HCEC 1CT (cell line): ENCODE measurements at regions not wholly inside any gene's neighbourhood (a gene's known extent, or its start where the extent isn't known, plus 50 kb on each side); places are given as distances from the start of the nearest gene placed in this dataset.
A peak's percentile ranks its signal among the peaks of the same experiment; 100 is the strongest.

Source experiments
- DNase-seq: peaks from one replicate; pipeline ENCODE4 v3.0.0-alpha.2; 2017

DNA sequence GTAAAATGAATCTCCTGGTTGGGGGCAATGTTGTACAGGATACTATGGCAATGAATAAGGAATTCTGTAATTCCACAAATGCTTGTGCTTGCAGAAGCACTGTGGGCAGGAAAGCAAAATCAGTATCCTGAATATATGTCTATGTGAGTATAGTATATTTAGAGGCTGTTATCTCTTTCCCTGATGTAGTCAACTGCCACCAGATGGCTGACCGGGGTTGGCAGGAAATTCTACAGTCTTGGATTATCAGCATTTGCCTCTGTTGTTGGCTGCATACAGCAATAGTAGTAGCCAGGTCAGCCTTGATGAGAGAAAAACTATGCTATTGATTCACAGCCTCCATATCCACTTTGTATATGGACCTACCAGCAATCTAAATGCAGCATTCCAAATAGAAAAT lies 425.1 kb upstream of the JAG1 start:
- no peak for DNase-seq

DNA sequence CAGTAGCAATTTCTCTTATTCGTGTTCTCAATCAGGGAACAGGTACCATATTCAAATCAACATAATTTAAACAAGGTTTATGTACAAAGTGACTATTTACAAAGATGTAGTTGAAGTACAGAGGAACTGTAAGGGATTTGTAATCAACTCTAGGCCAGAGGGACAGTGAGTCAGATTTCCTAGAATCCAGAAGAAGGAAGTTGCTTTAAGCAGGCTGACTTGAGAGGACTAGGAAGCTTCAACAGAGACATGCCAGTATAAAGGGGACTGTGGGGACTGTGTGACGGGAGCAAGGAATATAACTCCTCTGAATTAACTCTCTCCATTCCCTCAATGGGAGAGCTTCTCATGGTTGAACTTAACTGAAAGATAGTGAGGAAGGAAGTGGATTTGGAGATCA lies 427.4 kb upstream of the JAG1 start:
- no peak for DNase-seq

DNA sequence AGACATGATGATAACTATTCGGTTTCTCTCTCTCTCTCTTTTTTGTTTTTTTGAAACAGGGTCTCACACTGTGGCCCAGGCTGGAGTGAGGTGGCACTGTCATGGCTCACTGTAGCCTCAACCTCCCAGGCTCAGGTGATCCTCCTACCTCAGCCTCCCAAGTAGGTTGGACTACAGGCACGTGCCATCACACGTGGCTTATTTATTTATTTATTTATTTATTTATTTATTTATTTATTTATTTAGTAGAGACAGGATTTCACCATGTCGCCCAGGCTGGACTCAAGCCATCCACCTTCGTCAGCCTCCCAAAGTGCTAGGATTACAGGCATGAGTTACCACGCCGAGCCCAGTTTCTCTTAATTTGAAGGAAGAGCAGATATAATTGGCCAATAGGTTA lies 427.9 kb upstream of the JAG1 start:
- DNase-seq, result no peak

DNA sequence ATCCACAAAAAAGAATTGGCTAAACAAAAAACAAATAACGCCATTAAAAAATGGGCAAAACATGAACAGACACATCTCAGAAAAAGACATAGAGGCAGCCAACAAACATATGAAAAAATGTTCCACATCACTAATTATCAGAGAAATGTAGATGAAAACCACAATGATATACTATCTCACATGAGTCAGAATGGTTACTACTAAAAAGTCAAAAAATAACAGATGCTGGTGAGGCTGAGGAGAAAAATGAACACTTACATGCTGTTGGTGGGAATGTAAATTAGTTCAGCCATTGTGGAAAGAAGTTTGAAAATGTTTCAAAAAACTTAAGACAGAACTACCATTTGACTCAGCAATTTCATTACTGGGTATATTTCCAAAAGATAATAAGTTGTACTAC lies 430.1 kb upstream of the JAG1 start:
- DNase-seq, result no peak

DNA sequence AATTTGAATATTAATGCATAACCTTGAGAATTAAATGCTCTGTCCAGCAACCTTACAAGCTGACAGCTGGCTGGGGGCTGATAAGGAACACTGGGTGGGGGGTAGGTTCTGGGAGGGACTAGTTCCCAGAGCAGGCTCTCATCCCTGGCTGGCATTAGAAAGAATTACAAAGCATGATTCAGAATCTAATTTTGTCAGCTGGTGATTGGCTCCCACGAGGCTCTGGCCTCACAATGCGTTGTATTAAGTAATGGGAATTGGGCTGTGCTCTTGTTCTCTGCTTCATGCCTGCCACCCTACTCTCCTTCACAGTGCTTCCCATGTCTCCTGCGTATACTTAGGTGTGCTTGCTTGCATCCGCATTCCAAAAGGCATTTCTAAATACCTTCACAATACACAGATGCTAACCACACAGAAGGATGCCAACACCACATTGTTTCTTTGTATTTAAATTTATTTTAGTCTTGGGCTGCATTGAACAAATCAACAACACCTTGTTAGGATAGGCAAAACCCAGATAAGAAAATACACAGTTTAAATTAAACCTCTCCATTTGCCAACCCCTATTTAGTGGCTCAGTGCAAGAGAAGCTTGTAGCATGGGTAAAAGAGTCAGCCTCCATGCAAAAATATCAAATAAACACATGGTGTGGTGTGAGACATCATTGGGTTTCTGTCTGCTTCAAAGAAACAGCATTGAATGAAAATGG lies 434.5 kb upstream of the JAG1 start:
- DNase-seq, result no peak

DNA sequence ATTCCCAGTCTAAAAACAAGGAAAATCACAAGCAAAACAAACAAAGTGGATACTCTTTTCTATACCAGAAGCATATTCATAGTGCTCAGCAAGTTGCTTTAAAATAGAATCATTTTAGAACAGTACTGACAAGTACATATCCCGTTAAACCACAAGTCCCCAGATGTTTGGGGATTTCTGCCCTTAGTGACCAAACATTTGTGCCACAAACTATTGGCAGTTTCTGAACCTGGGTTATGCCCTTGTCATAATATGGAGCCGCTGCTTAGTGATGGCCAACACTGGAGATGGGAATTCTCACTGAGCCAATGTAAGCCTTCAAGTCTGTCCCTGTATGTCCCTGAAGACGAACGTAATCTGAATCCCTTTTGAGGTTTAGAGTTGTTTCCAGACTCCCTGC lies 436.7 kb upstream of the JAG1 start:
- DNase-seq, result no peak

DNA sequence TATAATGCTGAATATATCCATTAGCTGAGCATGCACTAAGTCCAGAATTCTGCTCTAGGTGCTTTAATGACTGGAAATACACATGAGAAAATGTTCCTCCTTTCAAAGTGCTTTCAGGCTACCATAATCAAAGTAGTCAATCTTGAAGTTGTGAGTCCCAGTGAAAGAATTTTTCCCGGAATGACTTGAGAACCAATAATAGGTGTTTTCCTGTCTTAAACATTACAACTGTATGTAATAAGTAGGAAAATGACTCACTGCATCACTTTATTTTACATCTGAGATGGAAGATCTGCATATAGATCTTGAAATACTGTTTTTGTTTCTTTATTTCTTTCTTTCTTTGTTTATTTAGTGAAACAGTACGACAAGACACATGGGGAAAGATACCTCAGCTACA lies 437.4 kb upstream of the JAG1 start:
- no peak for DNase-seq

DNA sequence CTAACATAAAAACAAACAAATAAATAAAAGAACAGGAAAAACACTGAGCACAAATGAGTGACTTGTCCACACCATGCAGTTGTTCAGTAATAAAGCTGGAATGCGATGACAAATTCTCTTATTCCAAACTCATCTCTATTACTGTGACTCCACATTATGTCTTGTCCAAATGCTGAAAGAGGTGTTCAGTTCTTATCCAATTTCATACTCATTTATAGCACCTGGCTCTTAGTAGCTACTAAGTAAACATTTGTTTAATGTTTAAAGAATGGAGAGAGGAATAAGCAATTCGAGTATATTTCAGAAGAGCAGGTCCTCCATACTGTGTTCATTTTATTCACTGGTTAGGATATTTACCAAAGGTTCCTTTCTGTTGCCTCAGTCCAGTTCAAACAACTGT lies 439.0 kb upstream of the JAG1 start:
- no peak for DNase-seq

DNA sequence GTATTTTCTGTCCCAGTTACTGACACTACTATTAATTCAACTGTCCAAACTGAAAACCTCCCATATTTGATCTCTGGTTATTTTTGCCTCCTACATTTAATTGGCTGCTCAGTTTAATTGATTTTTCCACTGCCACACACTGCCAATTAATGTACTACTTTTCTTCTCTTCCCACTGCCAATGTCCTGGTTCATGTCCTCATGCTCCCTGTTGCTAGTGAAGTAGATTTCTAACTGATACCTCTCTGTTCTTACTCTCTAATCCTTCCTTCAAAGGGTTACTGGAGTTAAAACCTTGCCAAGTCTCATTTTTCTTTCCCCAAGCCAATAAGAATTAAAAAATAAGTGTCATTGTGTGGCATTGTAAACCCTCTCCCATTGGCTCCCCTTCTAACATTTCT lies 440.6 kb upstream of the JAG1 start:
- DNase-seq, result no peak

DNA sequence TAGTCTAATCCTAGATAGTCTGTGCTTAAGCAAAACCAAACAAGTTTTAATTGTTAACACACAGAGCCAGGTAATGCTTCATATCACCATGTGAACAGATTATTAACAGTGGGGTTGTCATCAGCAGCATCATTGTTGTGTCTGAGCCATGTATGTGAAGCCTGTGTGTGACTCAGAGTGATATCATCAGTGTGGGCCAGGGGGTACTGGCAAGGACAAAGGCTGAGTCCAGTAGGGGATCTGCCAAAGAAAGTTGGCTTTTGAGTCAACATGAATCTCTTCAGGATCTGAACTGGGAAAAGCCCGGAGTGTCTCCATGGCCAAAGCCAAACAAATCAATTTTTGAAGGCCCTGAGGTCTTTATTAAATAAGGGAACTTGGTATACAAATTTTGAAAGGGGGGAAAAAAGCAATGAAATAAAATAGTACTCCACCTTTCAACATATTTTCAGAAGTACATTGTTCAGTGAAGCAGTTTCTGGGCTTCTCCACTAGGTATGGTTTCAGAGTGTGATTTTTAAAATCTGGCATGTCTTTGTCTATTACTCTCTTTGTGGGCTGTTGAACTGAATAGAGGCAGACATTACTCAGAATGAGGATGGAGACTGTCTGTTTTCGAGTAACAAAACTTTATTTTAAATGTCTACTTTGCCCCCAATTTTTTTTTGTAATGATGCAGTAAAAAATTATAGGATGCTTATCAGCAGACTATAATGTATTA lies 444.2 kb upstream of the JAG1 start:
- peak; percentile 10 for DNase-seq

DNA sequence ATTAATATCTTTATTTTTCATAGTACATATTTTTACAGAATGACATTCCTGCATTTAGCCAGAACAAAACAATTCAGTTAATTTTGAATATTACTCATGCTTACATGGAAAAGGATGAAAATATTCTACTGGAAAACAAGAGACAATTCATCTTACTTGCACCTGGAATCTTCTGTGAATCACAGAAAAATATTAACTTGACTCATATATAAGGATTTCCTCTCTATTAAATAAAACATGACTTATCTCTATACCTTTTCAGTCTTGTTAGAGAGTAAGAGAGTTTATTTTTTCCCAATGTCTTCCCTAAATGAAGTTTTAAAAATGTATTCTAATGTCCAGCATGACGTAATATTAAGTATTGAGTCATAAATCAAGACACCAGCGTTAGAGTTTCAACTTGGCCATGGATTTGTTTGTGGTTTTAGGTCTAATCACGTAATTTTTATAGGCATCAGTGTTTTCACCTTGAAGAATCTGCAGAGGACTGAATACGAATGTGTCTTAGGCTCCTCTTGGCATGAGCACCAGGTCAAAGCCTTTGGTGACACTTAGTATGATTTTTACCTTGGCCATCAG lies 445.1 kb upstream of the JAG1 start:
- no peak for DNase-seq

DNA sequence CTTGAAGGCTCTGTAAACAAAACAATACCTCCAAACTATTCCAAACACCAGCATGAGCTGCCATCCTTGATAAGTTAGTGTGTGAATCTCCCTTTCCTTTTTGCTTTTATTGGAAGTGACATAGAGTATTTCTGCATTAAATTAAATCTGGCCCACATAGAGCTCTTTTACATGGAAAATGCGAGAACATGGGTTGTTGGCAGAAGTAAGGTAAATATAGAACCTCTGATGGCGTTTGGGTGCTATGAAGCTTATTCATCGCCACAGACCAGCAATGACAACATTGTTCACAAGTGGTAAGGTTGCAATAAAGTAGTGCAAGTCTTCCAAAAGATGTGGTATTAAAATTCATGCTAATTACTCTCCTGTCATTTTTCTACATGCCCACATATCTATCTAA lies 445.8 kb upstream of the JAG1 start:
- DNase-seq, result no peak

DNA sequence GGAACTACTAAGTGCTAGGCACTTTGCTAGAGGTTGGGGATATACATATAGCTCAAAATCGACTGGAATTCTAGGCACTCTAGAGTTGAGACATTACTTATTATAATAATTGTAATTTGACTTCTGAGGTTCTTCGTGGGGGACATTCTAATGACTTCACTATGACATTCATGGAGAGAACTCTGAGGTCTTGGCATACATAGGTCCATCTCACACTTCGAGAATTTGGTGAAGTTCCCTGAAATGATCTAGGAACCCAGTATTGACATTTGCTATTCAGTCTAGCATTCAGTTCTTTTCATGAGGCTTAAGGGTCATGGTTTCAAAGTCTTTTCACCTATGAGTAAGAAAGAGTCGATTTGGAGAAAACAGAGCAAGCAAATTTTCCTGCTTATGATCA lies 446.6 kb upstream of the JAG1 start:
- DNase-seq, result no peak

DNA sequence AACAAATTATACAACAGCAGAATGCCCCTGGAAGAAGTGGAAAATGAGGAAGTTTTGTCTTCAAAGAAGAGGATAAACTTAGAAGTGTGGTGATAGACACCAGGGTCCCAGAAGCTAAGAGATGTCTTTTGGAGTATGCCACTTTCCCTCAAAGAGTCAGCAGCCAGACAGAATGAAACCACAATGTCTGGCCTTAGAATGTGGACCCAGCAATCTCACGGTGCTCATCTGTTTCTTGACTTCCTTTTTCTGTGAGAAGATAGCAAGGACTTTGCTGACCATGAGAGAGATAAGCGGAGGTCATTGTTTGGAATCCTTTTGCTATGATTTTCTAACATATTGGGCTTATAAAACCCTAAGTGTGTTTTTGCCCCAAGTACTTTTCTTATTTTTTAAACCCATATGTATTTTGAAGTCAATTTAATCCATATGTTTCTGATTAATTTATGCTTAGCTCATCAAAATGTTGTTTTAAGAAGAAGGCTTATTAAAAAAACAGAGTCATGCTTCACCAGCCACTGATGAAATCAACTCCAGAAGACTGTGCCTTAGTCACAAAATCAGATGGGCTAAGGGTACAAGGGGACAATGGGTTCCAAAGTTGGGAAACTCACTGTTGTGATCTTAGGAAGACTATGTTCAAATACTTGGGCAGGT lies 451.2 kb upstream of the JAG1 start:
- DNase-seq, result no peak

DNA sequence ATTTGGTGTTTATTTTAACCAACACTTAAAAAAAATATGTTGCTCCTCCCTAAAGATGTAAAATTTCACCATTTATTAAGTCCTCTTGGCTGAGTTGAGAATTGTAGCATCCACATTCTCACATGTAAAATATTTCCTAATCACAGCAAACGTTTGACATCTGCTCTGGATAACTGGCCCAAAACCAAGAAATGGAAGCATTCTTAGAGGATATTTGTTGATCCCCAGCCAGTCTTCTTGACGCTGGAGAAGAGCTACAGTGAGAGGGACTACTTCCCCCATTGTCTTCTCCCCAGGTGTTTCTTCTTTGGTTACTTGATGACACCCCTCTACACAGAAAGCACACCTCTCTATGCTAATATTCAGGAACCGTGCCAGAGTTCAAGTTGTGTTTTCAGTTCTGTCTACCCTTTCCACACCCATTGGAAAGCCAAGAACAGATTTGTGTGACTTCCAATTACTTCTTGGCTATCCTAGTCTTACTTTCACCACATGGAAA lies 454.5 kb upstream of the JAG1 start:
- DNase-seq, result no peak

DNA sequence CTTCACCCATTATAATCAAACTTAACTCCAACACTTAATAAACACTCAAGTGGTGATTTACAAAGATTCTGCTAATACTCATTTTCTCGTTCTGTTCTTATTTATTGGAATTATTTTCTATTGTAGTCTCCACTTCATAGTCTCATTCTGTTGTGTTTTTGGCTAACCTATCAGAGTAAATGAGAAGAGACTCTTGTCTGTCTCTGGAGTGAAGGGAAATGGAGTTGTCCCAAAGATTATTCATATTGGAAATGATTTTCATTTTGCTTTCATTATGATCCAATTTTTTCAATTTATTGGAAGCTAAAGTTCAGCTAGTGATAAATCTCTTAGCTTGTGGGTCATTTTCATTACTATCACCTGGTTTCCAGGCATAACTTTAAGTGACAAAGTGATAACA lies 454.9 kb upstream of the JAG1 start:
- no peak for DNase-seq

DNA sequence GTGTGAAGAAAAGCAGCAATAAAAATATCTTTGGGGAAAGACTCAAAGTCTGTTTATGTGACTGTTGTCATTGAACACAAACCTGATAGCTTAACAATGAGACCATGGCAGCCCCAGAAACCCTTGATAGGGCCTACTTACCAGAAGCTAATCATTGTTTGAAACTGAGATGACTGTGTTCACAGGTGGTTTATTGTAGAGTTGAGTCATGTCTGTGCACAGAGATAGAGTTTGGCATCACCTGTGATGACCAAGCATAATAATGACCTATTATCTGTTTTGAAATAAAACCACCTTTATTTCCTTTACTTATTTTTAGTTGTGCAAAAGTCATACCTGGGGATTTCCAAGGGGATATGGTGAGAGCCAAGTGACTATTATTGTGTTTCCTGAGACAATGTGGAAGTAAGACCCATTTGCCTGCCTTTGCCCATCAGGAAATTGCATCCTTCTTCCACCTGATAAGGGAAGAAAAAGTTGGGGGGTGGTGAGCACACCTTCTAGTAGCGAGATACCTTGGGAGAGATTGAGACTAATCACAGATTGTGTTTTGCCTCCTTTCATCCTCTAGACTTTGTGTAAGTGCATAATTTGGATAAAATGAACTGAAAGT lies 456.9 kb upstream of the JAG1 start:
- no peak for DNase-seq

DNA sequence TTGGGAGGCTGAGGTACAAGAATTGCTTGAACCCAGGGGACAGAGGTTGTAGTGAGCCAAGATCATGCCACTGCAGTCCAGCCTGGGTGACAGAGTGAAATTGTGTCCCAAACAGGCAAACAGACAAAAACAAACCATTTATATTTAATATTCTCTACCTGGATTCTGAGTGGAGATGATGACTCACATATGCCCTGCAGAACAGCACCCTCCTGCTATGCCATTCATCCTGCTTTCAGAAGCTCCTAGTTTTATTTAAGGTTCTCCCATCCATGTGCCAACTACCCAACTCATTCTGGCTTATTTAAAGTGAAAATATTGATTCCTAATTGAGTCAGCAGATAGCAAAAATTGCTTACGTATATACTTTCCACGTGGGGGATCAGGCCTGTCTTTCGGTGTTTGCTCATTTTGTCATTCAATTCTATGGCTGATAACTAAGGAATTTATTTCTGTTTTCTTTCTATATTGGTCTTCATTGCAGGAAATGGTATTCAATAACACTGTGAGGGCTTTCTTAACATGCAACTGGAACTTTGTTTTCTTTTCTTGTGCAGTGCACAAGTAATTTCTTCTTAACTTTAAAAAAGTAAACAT lies 459.1 kb upstream of the JAG1 start:
- DNase-seq, result no peak

DNA sequence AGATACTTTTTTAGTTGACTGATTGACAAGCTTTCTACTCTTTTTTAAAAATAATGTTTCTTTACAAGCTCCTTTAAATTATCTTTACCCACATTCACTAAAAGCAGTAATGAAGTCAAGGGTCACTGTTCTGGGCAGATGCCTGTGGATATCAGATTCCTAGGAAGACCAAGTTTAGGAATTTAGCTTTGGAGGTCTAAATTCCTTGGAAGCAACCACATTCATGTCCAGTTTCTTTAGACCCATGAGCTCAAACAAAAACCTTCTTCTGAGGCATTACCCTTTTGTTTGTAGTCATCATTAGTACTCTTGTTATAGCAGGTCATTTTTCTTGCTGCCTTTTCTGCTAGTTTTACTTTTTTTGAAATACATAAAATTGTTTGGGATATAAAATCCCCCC lies 462.9 kb upstream of the JAG1 start:
- no peak for DNase-seq

DNA sequence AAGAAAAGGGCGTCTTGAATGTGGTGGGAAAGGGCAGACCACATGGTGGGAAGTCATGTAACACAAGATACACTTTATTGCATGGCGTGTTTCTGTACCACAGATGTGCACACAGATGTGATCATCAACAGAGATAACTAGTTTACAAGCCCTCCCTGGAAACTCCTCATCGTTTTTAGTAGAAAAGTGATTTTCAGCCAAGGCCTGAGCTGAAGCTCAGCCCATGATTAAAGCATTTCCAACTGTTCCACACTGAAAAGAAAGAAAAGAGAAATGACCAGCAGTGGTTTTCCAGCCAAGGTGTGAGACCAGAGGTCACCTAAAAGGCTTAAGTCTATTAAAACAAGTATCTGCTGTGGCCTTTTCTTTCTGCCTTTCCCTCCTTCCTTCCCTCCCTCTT lies 463.9 kb upstream of the JAG1 start:
- no peak for DNase-seq

DNA sequence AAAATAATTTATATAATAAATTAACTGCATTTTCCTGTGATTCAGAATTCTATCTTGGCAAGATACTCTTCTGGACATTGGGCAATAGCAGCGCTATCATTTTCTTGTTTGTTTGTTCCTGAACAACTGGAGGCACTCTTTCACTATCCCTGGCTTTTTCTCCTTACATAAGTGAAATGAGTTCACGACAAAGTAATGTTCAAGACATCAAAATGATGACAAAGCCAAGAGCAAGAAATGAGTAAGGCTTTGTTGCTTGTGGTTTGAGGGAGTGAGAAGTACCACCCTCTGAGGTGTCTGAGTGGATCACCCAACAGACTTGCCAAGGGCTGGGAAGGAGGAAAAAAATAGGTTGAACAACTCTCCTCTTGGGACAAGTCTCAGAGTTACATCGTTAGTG lies 466.6 kb upstream of the JAG1 start:
- DNase-seq, result peak; percentile 59

DNA sequence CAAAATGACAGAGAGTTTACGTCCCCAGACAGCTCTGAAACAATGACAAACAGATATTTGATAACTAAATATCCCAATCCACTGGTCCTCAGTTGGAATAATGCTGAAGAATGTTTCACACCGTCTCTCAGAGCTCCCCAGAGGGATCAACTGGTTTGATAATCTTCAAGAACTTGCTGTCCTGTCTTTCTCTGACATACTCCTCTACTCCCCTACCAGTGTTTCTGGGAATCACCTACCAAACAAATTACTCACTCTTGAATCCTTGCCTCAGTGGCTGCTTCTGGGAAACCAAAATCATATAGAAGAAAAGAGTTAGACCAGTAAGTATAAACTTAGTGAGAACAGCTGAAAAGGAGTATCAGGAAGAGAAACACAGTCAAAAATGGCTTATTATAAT lies 469.7 kb upstream of the JAG1 start:
- DNase-seq, result no peak
